Lower leg skin (tissue), 4 donors: ENCODE measurements at regions not wholly inside any gene's neighbourhood (a gene's known extent, or its start where the extent isn't known, plus 50 kb on each side); places are given as distances from the start of the nearest gene placed in this dataset.

Source experiments
- DNase-seq, 2 donors: peaks; one replicate each; pipeline ENCODE4 v3.0.0-alpha.2; 2019; ENCODE audit warnings: low spot score in 2 of 2
- H3K4me3 ChIP-seq: fragments of 200-600 bp; sonication (generic); 2 replicates; pipeline ENCODE4 v1.5.1; 2017; ENCODE audit warnings: mild to moderate bottlenecking, low read depth; ENCODE audit not compliant: poor library complexity, severe bottlenecking
- CTCF ChIP-seq, 3 donors: fragments of 450-650 bp; IDR thresholded peaks; one replicate each; pipeline ENCODE4 v1.5.1; 2016; ENCODE audit warnings: antibody characterized with exemption in 3 of 3, mild to moderate bottlenecking in 3 of 3, moderate library complexity in 2 of 3
- POLR2A ChIP-seq, 2 donors: fragments of 450-650 bp; IDR thresholded peaks; one replicate each; pipeline ENCODE4 v1.6.1; 2016 to 2017; ENCODE audit warnings: antibody characterized with exemption in 2 of 2, mild to moderate bottlenecking in 1 of 2, moderate library complexity in 1 of 2
- WGBS, 2 donors: methylation state at CpG; one replicate each; pipeline ENCODE4 v1.1.5; 2018; 5-methylcytosine and 5-hydroxymethylcytosine counted together
- intact Hi-C: fragments of 100-400 bp; cut with DNase I; formaldehyde crosslinking; loops from one replicate; pipeline ENCODE4 v1.15.0; 2023; ENCODE audit warnings: low total_unique reads

DNA sequence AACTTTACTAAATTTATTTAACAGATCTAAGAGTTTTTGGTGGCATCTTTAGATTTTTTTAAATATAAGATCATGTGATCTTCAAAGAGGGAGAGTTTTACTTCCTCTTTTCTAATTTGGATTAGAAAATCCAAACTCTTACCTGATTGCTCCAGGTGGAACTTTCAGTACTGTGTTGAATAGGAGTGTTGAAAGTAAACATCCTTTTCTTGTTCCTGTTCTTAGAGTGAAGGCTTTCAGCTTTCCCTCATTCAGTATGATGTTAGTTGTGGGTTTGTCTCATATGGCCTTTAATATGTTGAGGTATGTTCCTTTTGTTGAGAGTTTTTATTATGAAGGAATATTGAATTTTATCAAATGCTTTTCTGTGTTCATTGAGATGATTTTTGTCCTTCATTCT, 650.0 kb upstream of the SGCD start:
- no peak for DNase-seq
- intact Hi-C loops: no loop called here
- TF ChIP-seq POLR2A (IDR thresholded peaks at IDR 0.05) (no peak), CTCF (IDR thresholded peaks at IDR 0.05) (no peak)
- no peak overlapping the region for H3K4me3 ChIP-seq

GRCh38 chr5:155678371-155678770, 648.6 kb upstream of the SGCD start:
- H3K4me3 ChIP-seq: no peak overlapping the region
- no peak for DNase-seq
- WGBS, 2 donors: 71 to 74% methylated on average over 2 of the region's 2 CpGs
- no peak for TF ChIP-seq POLR2A (IDR thresholded peaks at IDR 0.05)
- TF ChIP-seq CTCF (IDR thresholded peaks at IDR 0.05): no peak
- intact Hi-C loops: no loop called here

- no peak for DNase-seq
- intact Hi-C loops: no loop called here
- H3K4me3 ChIP-seq: no peak overlapping the region
- TF ChIP-seq POLR2A (IDR thresholded peaks at IDR 0.05): no peak
- TF ChIP-seq CTCF (IDR thresholded peaks at IDR 0.05): no peak
- 31 to 50% methylated on average over 1 of the region's 1 CpG for WGBS, 2 donors
Measured at GRCh38 chr5:155679530-155679929, 647.4 kb upstream of the SGCD start.

GRCh38 chr5:155684417-155684816, 642.5 kb upstream of the SGCD start:
- intact Hi-C loops: no loop called here
- H3K4me3 ChIP-seq: no peak overlapping the region
- DNase-seq: no peak
- no peak for TF ChIP-seq POLR2A (IDR thresholded peaks at IDR 0.05)
- no peak for TF ChIP-seq CTCF (IDR thresholded peaks at IDR 0.05)

- no peak for DNase-seq
- intact Hi-C loops: no loop called here
- H3K4me3 ChIP-seq: no peak overlapping the region
- TF ChIP-seq POLR2A (IDR thresholded peaks at IDR 0.05) (no peak), CTCF (IDR thresholded peaks at IDR 0.05) (no peak)
- 0 to 64% methylated on average over 1 of the region's 1 CpG for WGBS, 2 donors
Measured at GRCh38 chr5:155686131-155686530, 640.8 kb upstream of the SGCD start.

DNA sequence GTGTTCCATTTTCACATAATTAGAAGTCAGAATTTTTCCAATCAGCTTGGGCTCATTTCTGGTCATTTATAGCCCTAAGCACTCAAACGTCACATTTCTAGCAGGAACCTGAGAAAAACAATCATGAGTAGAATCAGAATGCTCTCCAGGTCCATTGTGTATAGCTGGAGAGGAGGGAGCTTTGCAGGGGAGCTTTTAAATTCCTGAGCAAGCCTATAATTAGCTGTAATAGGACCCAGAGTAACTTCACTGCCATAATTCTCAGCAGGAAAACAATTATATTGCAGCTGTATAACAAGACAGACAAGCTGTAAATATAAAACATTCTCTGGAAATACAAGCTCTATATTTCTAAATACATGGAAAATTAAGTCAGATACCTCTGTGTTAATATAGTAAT, 637.6 kb upstream of the SGCD start:
- TF ChIP-seq POLR2A (IDR thresholded peaks at IDR 0.05) (no peak), CTCF (IDR thresholded peaks at IDR 0.05) (no peak)
- H3K4me3 ChIP-seq: no peak overlapping the region
- no peak for DNase-seq
- WGBS, 2 donors: 3 to 8% methylated on average over 1 of the region's 1 CpG
- intact Hi-C loops: no loop called here
